Endodermal cell (in vitro differentiated cells): ENCODE measurements at regions not wholly inside any gene's neighbourhood (a gene's known extent, or its start where the extent isn't known, plus 50 kb on each side); places are given as distances from the start of the nearest gene placed in this dataset.

Experiments
- DNase-seq: peaks from one replicate; pipeline ENCODE4 v3.0.0-alpha.2; 2017
- H3K27ac ChIP-seq: 2 replicates; pipeline ENCODE4 v1.5.1; 2013; ENCODE audit warnings: mild to moderate bottlenecking, low read depth, low read length, moderate library complexity
- H3K27me3 ChIP-seq: 2 replicates; pipeline ENCODE4 v1.6.1; 2013; ENCODE audit warnings: mild to moderate bottlenecking, low read length, moderate library complexity; ENCODE audit not compliant: insufficient read depth, control insufficient read depth, poor library complexity, severe bottlenecking
- H3K36me3 ChIP-seq: 2 replicates; pipeline ENCODE4 v1.7.0; 2013; ENCODE audit warnings: mild to moderate bottlenecking, low read length, moderate library complexity; ENCODE audit not compliant: control insufficient read depth, insufficient read depth
- H3K4me1 ChIP-seq: one replicate; pipeline ENCODE4 v1.7.0; 2013; ENCODE audit warnings: low read length; ENCODE audit not compliant: control insufficient read depth, insufficient read depth
- H3K4me3 ChIP-seq: 2 replicates; pipeline ENCODE4 v1.5.1; 2013; ENCODE audit warnings: mild to moderate bottlenecking, low read length, moderate library complexity
- H3K9ac ChIP-seq: 2 replicates; pipeline ENCODE4 v1.6.1; 2013; ENCODE audit warnings: mild to moderate bottlenecking, low read length, moderate library complexity; ENCODE audit not compliant: poor library complexity, severe bottlenecking; ENCODE audit errors: extremely low read depth
- H3K9me3 ChIP-seq: 2 replicates; pipeline ENCODE4 v1.6.1; 2013; ENCODE audit warnings: mild to moderate bottlenecking, low read length, moderate library complexity; ENCODE audit not compliant: control insufficient read depth
- H3K27ac Mint-ChIP-seq: 2 replicates; pipeline ENCODE4 v1.8.0; 2020; ENCODE audit warnings: mixed read lengths
- H3K27me3 Mint-ChIP-seq: 2 replicates; pipeline ENCODE4 v1.8.0; 2021; ENCODE audit warnings: mild to moderate bottlenecking, mixed read lengths; ENCODE audit not compliant: insufficient read depth
- H3K36me3 Mint-ChIP-seq: 2 replicates; pipeline ENCODE4 v1.8.0; 2020; ENCODE audit warnings: low read depth, mixed read lengths
- H3K4me1 Mint-ChIP-seq: 2 replicates; pipeline ENCODE4 v1.8.0; 2020; ENCODE audit warnings: mixed read lengths
- H3K4me3 Mint-ChIP-seq: 2 replicates; pipeline ENCODE4 v1.8.0; 2020; ENCODE audit warnings: mild to moderate bottlenecking, moderate library complexity, mixed read lengths
- H3K9me3 Mint-ChIP-seq: 2 replicates; pipeline ENCODE4 v1.8.0; 2020; ENCODE audit warnings: mild to moderate bottlenecking, mixed read lengths
- CTCF ChIP-seq: fragments of 200-600 bp; sonication (generic); conservative IDR thresholded peaks from 2 replicates; pipeline ENCODE4 v1.5.0; 2021; ENCODE audit warnings: antibody characterized with exemption, mild to moderate bottlenecking
- WGBS, 2 experiments: methylation state at CpG; one replicate each; pipeline versions ENCODE4 v1.1.5 to v1.1.7; 2013; ENCODE audit warnings: missing lambda C conversion rate in 2 of 2, mixed read lengths in 1 of 2; ENCODE audit not compliant: insufficient coverage in 1 of 2, insufficient read length in 1 of 2; 5-methylcytosine and 5-hydroxymethylcytosine counted together

- Mint-ChIP-seq H3K9me3 (peaks cover 23% of the 10 kb centered on the region), H3K27ac (no peak overlapping the region), H3K36me3 (no peaks in the 10 kb centered on the region), H3K4me3 (no peak overlapping the region), H3K27me3 (no peaks in the 10 kb centered on the region), H3K4me1 (peaks cover 3% of the 10 kb centered on the region)
- Histone ChIP-seq H3K27me3 (no peaks in the 10 kb centered on the region), H3K4me1 (no peaks in the 10 kb centered on the region), H3K4me3 (no peak overlapping the region), H3K27ac (no peak overlapping the region), H3K36me3 (no peaks in the 10 kb centered on the region), H3K9me3 (peaks cover 19% of the 10 kb centered on the region), H3K9ac (no peak overlapping the region)
- 50 to 97% methylated on average over 1 to 3 of the region's 3 CpGs for WGBS, 2 experiments
- TF ChIP-seq CTCF: no peak
- no peak for DNase-seq
Observed at GRCh38 chr15:37693926-37694325, 240.5 kb upstream of the TMCO5A start.

- Mint-ChIP-seq H3K4me1 (peaks cover 12% of the 10 kb centered on the region), H3K9me3 (peaks cover 21% of the 10 kb centered on the region), H3K36me3 (no peaks in the 10 kb centered on the region), H3K4me3 (no peak overlapping the region), H3K27ac (no peak overlapping the region), H3K27me3 (no peaks in the 10 kb centered on the region)
- H3K27me3 ChIP-seq: no peaks in the 10 kb centered on the region
- H3K36me3 ChIP-seq: no peaks in the 10 kb centered on the region
- no peaks in the 10 kb centered on the region for H3K4me1 ChIP-seq
- no peak overlapping the region for H3K9ac ChIP-seq
- no peak overlapping the region for H3K4me3 ChIP-seq
- no peak for TF ChIP-seq CTCF
- H3K27ac ChIP-seq: no peak overlapping the region
- H3K9me3 ChIP-seq: peaks cover 22% of the 10 kb centered on the region
- no peak for DNase-seq
Observed at GRCh38 chr15:37695719-37696118, 238.7 kb upstream of the TMCO5A start.

GRCh38 chr15:37698679-37699078 lies 235.8 kb upstream of the TMCO5A start:
- Mint-ChIP-seq H3K9me3 (peaks cover 18% of the 10 kb centered on the region), H3K4me3 (no peak overlapping the region)
- peak overlapping the region; percentile 6 for H3K4me3 ChIP-seq

More at GRCh38 chr15:37698679-37699078, 235.8 kb upstream of the TMCO5A start:
- no peak for DNase-seq
- Mint-ChIP-seq H3K4me1 (peaks cover 18% of the 10 kb centered on the region), H3K27me3 (peaks cover 6% of the 10 kb centered on the region), H3K27ac (no peak overlapping the region), H3K36me3 (no peaks in the 10 kb centered on the region)
- Histone ChIP-seq H3K4me1 (no peaks in the 10 kb centered on the region), H3K9ac (no peak overlapping the region), H3K36me3 (no peaks in the 10 kb centered on the region), H3K27me3 (no peaks in the 10 kb centered on the region), H3K9me3 (peaks cover 22% of the 10 kb centered on the region), H3K27ac (no peak overlapping the region)
- TF ChIP-seq CTCF: peak; percentile 35
- 94 to 100% methylated on average over 1 to 3 of the region's 3 CpGs for WGBS, 2 experiments
